ENCODE measurements at regions not wholly inside any gene's neighbourhood (a gene's known extent, or its start where the extent isn't known, plus 50 kb on each side); places are given as distances from the start of the nearest gene placed in this dataset.

GRCh38 chr12:19800884-19801283 is 361.6 kb downstream of the AEBP2 start:
- DNase-seq (ENCODE audit: low read depth, low spot score), result no peak
- Histone ChIP-seq H3K4me1 (ENCODE audit: control insufficient read depth, insufficient read depth, low read length) (no peaks in the 10 kb centered on the region), H3K27ac (ENCODE audit: low read length) (no peak overlapping the region), H3K36me3 (ENCODE audit: control insufficient read depth, insufficient read depth, low read length) (no peaks in the 10 kb centered on the region), H3K27me3 (ENCODE audit: control insufficient read depth, insufficient read depth, low read length) (no peaks in the 10 kb centered on the region), H3K9me3 (ENCODE audit: control insufficient read depth, insufficient read depth, low read depth, low read length) (no peaks in the 10 kb centered on the region), H3K4me3 (ENCODE audit: low read depth in 2 of 2, low read length in 2 of 2) (no peak overlapping the region)
- POLR2A ChIA-PET, result no interaction called here
- TF ChIP-seq CTCF (IDR thresholded peaks at IDR 0.05) (no peak), REST (IDR thresholded peaks at IDR 0.05; ENCODE audit: insufficient read depth in 1 of 2, low read depth in 2 of 2, low read length in 1 of 2) (no peak), SIN3A (IDR thresholded peaks at IDR 0.05; ENCODE audit: borderline replicate concordance, insufficient read depth, low read depth, low read length) (no peak), POLR2AphosphoS5 (IDR thresholded peaks at IDR 0.05; ENCODE audit: low read depth, low read length) (no peak), TCF7L2 (IDR thresholded peaks at IDR 0.05; ENCODE audit: low read depth, low read length) (no peak)
- CTCF ChIA-PET, result no interaction called here
- intact Hi-C loops (cut with micrococcal nuclease; ENCODE audit: unreplicated experiment), result no loop called here
- no TSS peak for BruUV-seq (replicated peaks)
- in situ Hi-C loops (cut with HindIII; ENCODE audit: low pct_unique_long_range_greater_than_20kb, low sequenced_read_pairs), result no loop called here
- no peak for ATAC-seq

GRCh38 chr12:19801941-19802340 is 362.6 kb downstream of the AEBP2 start:
- no peaks in the 10 kb centered on the region for H3K36me3 ChIP-seq (ENCODE audit: control insufficient read depth, insufficient read depth, low read length)
- H3K4me1 ChIP-seq (ENCODE audit: control insufficient read depth, insufficient read depth, low read length), result no peaks in the 10 kb centered on the region
- no peak for ATAC-seq
- BruUV-seq (replicated peaks), result no TSS peak
- no peaks in the 10 kb centered on the region for H3K9me3 ChIP-seq (ENCODE audit: control insufficient read depth, insufficient read depth, low read depth, low read length)
- in situ Hi-C loops (cut with HindIII; ENCODE audit: low pct_unique_long_range_greater_than_20kb, low sequenced_read_pairs) (no loop called here), intact Hi-C loops (cut with micrococcal nuclease; ENCODE audit: unreplicated experiment) (no loop called here)
- no peak for DNase-seq (ENCODE audit: low read depth, low spot score)
- no peak overlapping the region for H3K27ac ChIP-seq (ENCODE audit: low read length)
- ChIA-PET POLR2A (no interaction called here), CTCF (no interaction called here)
- TF ChIP-seq SIN3A (IDR thresholded peaks at IDR 0.05; ENCODE audit: borderline replicate concordance, insufficient read depth, low read depth, low read length) (no peak), TCF7L2 (IDR thresholded peaks at IDR 0.05; ENCODE audit: low read depth, low read length) (no peak), POLR2AphosphoS5 (IDR thresholded peaks at IDR 0.05; ENCODE audit: low read depth, low read length) (no peak), REST (IDR thresholded peaks at IDR 0.05; ENCODE audit: insufficient read depth in 1 of 2, low read depth in 2 of 2, low read length in 1 of 2) (no peak), CTCF (IDR thresholded peaks at IDR 0.05) (no peak)
- H3K27me3 ChIP-seq (ENCODE audit: control insufficient read depth, insufficient read depth, low read length), result no peaks in the 10 kb centered on the region
- no peak overlapping the region for H3K4me3 ChIP-seq (ENCODE audit: low read depth in 2 of 2, low read length in 2 of 2)
